C4-2B (cell line): ENCODE measurements at regions not wholly inside any gene's neighbourhood (a gene's known extent, or its start where the extent isn't known, plus 50 kb on each side); places are given as distances from the start of the nearest gene placed in this dataset.
"Not testable (repeated sequence)": the region's sequence is repeated elsewhere in the genome, so short reads cannot be mapped to it uniquely, and the experiment has no call there.

Source experiments
- H3K27ac ChIP-seq: fragments of 450-650 bp; 2 replicates; pipeline ENCODE4 v1.5.1; 2017
- ZFX ChIP-seq: fragments of 450-650 bp; IDR thresholded peaks from 2 replicates; pipeline ENCODE4 v1.6.1; 2017
- TF ChIP-seq, protein P1 (sequence below): fragments of 450-650 bp; conservative IDR thresholded peaks from 2 replicates; pipeline ENCODE4 v1.5.1; 2017; ENCODE audit warnings: mild to moderate bottlenecking

- no peak overlapping the region for H3K27ac ChIP-seq
- no peak for TF ChIP-seq ZFX
- TF ChIP-seq, protein P1, sequence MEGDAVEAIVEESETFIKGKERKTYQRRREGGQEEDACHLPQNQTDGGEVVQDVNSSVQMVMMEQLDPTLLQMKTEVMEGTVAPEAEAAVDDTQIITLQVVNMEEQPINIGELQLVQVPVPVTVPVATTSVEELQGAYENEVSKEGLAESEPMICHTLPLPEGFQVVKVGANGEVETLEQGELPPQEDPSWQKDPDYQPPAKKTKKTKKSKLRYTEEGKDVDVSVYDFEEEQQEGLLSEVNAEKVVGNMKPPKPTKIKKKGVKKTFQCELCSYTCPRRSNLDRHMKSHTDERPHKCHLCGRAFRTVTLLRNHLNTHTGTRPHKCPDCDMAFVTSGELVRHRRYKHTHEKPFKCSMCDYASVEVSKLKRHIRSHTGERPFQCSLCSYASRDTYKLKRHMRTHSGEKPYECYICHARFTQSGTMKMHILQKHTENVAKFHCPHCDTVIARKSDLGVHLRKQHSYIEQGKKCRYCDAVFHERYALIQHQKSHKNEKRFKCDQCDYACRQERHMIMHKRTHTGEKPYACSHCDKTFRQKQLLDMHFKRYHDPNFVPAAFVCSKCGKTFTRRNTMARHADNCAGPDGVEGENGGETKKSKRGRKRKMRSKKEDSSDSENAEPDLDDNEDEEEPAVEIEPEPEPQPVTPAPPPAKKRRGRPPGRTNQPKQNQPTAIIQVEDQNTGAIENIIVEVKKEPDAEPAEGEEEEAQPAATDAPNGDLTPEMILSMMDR = no peak
Measured at GRCh38 chr6:66189915-66190314, 482.9 kb upstream of the EYS start.

DNA sequence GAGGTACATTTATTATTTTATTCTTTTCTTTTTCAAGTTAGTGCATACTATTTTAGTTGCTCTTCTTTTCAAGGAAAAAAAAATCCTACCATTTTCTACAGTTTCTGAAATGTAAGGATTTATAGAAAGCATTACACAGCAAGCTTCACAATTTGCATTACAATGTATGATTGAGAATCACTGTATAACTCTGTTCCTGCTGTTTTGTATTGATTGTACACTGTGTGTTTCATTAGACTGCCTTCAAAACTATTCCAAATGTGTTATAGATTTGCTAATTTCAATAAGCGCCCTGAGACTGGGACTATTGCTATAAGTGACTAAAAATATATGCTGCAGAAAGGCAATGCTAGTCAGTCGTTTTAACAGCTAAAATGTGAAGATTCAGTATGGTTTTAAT, 479.7 kb upstream of the EYS start:
- no peak overlapping the region for H3K27ac ChIP-seq
- no peak for TF ChIP-seq ZFX
- TF ChIP-seq, protein P1 = no peak

GRCh38 chr6:66184091-66184490, 477.1 kb upstream of the EYS start:
- no peak overlapping the region for H3K27ac ChIP-seq
- TF ChIP-seq, protein P1 = no peak
- TF ChIP-seq ZFX = no peak

GRCh38 chr6:66179361-66179760, 472.3 kb upstream of the EYS start:
- no peak for TF ChIP-seq ZFX
- TF ChIP-seq, protein P1 = no peak
- H3K27ac ChIP-seq = no peak overlapping the region

DNA sequence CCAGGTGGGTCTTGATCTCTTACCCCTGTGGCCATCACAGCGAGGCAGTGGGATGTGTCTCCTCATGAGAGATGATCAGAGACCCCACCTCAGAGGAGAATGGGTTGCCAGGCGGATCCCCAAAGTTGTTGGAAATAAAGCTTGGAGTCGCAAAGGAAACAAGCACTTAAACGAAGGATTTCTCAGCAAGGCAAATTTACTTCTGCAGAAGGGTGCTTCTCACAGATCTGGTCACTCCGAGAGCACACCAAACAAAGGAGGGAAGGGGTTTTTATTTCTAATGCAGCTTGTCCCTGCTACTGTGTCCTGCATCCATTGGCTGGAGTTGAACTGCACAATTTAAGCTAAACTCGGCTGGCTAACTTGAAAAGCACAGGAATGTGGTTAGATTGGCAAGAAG, 466.6 kb upstream of the EYS start:
- no peak overlapping the region for H3K27ac ChIP-seq
- TF ChIP-seq ZFX = no peak
- TF ChIP-seq, protein P1 = no peak

GRCh38 chr6:66166713-66167112, 459.7 kb upstream of the EYS start:
- not testable (repeated sequence) for H3K27ac ChIP-seq

DNA sequence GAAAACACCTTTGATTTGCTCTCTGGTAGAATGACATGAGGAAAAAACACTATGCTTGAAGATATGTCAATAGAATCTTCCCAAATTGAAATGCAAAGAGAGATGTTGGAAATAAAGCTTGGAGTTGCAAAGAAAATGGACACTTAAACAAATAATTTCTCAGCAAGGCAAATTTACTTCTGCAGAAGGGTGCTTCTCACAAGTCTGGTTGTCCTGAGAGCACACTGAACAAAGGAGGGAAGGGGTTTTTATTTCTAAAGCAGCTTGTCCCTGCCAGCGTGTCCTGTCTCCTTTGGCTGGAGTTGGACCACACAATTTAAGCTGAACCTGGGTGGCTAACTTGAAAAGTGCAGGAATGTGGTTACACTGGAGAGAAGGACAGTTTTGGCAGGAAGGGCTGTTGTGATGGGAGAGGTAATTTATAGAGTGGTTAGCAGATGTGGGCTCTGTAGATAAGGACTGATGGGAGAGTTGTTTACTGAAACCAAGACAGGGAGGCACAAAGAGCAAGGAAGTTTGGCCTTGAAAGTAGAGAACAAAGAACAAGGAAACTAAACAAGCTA, 454.6 kb upstream of the EYS start:
- H3K27ac ChIP-seq = no peak overlapping the region
- no peak for TF ChIP-seq ZFX
- TF ChIP-seq, protein P1 = no peak

GRCh38 chr6:66159937-66160336, 452.9 kb upstream of the EYS start:
- TF ChIP-seq ZFX = no peak
- TF ChIP-seq, protein P1 = no peak
- H3K27ac ChIP-seq = no peak overlapping the region
